Smooth muscle cell (in vitro differentiated cells): ENCODE measurements at regions not wholly inside any gene's neighbourhood (a gene's known extent, or its start where the extent isn't known, plus 50 kb on each side); places are given as distances from the start of the nearest gene placed in this dataset.

Experiments used
- DNase-seq: peaks from one replicate; lab custom pipeline; 2025; ENCODE audit not compliant: unreplicated experiment; lab: John Stamatoyannopoulos, UW
- H2AFZ ChIP-seq: fragments of 200-600 bp; sonication (generic); 2 replicates; pipeline ENCODE4 v1.6.0; 2016; ENCODE audit warnings: antibody characterized with exemption, low read depth, mild to moderate bottlenecking
- H3F3A ChIP-seq: fragments of 200-600 bp; sonication (generic); 2 replicates; pipeline ENCODE4 v1.6.0; 2017; ENCODE audit warnings: antibody characterized with exemption, low read depth
- H3K27ac ChIP-seq: fragments of 200-600 bp; sonication (generic); 2 replicates; pipeline ENCODE4 v1.5.1; 2016; ENCODE audit warnings: low read depth, mild to moderate bottlenecking
- H3K27me3 ChIP-seq: fragments of 200-600 bp; sonication (generic); 2 replicates; pipeline ENCODE4 v1.6.1; 2016; ENCODE audit warnings: low read depth, mild to moderate bottlenecking
- H3K36me3 ChIP-seq: fragments of 200-600 bp; sonication (generic); 2 replicates; pipeline ENCODE4 v1.5.1; 2016; ENCODE audit warnings: low read depth
- H3K4me1 ChIP-seq: fragments of 200-600 bp; sonication (generic); 2 replicates; pipeline ENCODE4 v1.5.1; 2016; ENCODE audit warnings: low read depth
- H3K4me2 ChIP-seq: fragments of 200-600 bp; sonication (generic); 2 replicates; pipeline ENCODE4 v1.6.0; 2016; ENCODE audit warnings: mild to moderate bottlenecking
- H3K4me3 ChIP-seq: fragments of 200-600 bp; sonication (generic); 2 replicates; pipeline ENCODE4 v1.5.1; 2016; ENCODE audit warnings: mild to moderate bottlenecking
- H3K79me2 ChIP-seq: fragments of 200-600 bp; sonication (generic); 2 replicates; pipeline ENCODE4 v1.6.0; 2016; ENCODE audit warnings: low read depth, mild to moderate bottlenecking
- H3K9ac ChIP-seq: fragments of 200-600 bp; sonication (generic); 2 replicates; pipeline ENCODE4 v1.6.0; 2016; ENCODE audit warnings: low read depth
- H3K9me3 ChIP-seq: fragments of 200-600 bp; sonication (generic); replicated peaks from 2 replicates; pipeline ENCODE4 v1.5.1; 2016; ENCODE audit warnings: low read depth
- H4K20me1 ChIP-seq: fragments of 200-600 bp; sonication (generic); 2 replicates; pipeline ENCODE4 v1.6.0; 2016; ENCODE audit warnings: low read depth
- CTCF ChIP-seq: fragments of 200-600 bp; sonication (generic); IDR thresholded peaks from 2 replicates; pipeline ENCODE4 v1.5.1; 2017; ENCODE audit warnings: borderline replicate concordance, mild to moderate bottlenecking, antibody characterized with exemption; ENCODE audit not compliant: insufficient read depth, poor library complexity, severe bottlenecking
- WGBS: methylation state at CpG from one replicate; pipeline ENCODE4 v1.1.7; 2016; ENCODE audit warnings: low lambda C conversion rate; 5-methylcytosine and 5-hydroxymethylcytosine counted together

- DNase-seq, result no peak
- 93% methylated on average over 1 of the region's 1 CpG for WGBS
Observed at GRCh38 chr14:84987042-84987441, 542.9 kb upstream of the FLRT2 start.

DNA sequence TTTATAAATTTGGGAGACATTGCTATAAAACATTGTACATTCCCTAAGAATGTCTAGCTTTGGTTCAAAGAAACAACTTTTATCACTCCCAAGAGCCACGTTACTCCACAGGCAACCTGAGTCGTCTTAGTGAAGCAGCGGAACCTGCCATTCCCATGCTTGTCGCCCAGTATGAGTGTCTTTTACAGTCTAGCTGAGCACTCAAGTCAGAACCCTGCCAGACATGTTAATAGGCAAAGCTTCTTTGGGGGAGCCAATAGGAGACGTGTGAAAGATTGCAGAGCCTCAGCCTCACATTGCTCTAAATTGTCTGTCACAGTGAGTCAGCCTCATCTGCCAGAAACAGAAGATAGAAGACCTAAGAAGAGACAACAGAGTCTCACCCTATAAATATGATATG, 541.6 kb upstream of the FLRT2 start:
- Histone ChIP-seq H4K20me1 (no peaks in the 10 kb centered on the region), H3K27me3 (no peaks in the 10 kb centered on the region), H3K79me2 (no peaks in the 10 kb centered on the region), H3K36me3 (no peaks in the 10 kb centered on the region), H3K4me1 (peaks cover 3% of the 10 kb centered on the region), H2AFZ (peak overlapping the region; percentile 66), H3K9ac (no peak overlapping the region), H3F3A (no peaks in the 10 kb centered on the region), H3K9me3 (no peaks in the 10 kb centered on the region), H3K27ac (peak overlapping the region; percentile 42), H3K4me3 (no peak overlapping the region), H3K4me2 (no peak overlapping the region)
- no peak for DNase-seq
- TF ChIP-seq CTCF, result no peak
- whole genome bisulfite sequencing, result 10% methylated on average over 5 of the region's 5 CpGs

More at GRCh38 chr14:84987042-84987441, 542.9 kb upstream of the FLRT2 start:
- H4K20me1 ChIP-seq, result no peaks in the 10 kb centered on the region
- no peaks in the 10 kb centered on the region for H3K36me3 ChIP-seq
- H3K4me1 ChIP-seq, result peaks cover 3% of the 10 kb centered on the region
- no peaks in the 10 kb centered on the region for H3K9me3 ChIP-seq
- no peak overlapping the region for H3K27ac ChIP-seq
- H3K79me2 ChIP-seq, result no peaks in the 10 kb centered on the region
- no peak overlapping the region for H3K4me3 ChIP-seq
- H3K27me3 ChIP-seq, result no peaks in the 10 kb centered on the region
- H2AFZ ChIP-seq, result no peak overlapping the region
- no peak overlapping the region for H3K9ac ChIP-seq
- no peak overlapping the region for H3K4me2 ChIP-seq
- H3F3A ChIP-seq, result no peaks in the 10 kb centered on the region
- TF ChIP-seq CTCF, result no peak

GRCh38 chr14:84991021-84991420, 538.9 kb upstream of the FLRT2 start:
- DNase-seq, result no peak
- Histone ChIP-seq H3K36me3 (no peaks in the 10 kb centered on the region), H3F3A (no peaks in the 10 kb centered on the region), H3K4me2 (no peak overlapping the region), H3K9ac (no peak overlapping the region), H4K20me1 (no peaks in the 10 kb centered on the region), H3K4me1 (peaks cover 3% of the 10 kb centered on the region), H3K27me3 (no peaks in the 10 kb centered on the region), H2AFZ (no peak overlapping the region), H3K27ac (no peak overlapping the region), H3K4me3 (no peak overlapping the region), H3K9me3 (no peaks in the 10 kb centered on the region), H3K79me2 (no peaks in the 10 kb centered on the region)
- 88% methylated on average over 1 of the region's 1 CpG for WGBS
- TF ChIP-seq CTCF, result no peak

DNA sequence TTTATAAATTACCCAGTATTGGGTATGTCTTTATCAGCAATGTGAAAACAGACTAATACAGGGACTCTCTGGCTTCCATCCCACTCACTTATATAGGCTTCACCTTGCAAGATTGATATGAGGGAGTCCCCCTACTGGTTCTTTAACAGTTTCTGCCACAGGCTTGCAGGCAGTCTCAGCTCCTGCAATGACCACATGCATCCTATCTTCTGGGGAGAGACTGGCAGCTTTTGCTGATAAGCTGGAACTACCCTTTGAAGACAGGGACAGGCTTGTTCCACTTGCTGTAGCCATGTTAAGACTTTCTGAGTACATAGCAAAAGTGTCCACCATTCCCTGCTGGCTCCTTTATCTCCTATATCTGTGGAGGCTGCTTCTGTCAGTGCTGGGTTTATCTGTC, 531.7 kb upstream of the FLRT2 start:
- Histone ChIP-seq H3K27ac (no peak overlapping the region), H3K9me3 (no peaks in the 10 kb centered on the region), H3F3A (no peaks in the 10 kb centered on the region), H2AFZ (no peak overlapping the region), H3K36me3 (no peaks in the 10 kb centered on the region), H3K4me1 (no peaks in the 10 kb centered on the region), H3K9ac (no peak overlapping the region), H3K27me3 (no peaks in the 10 kb centered on the region), H3K4me3 (no peak overlapping the region), H3K4me2 (no peak overlapping the region), H3K79me2 (no peaks in the 10 kb centered on the region), H4K20me1 (no peaks in the 10 kb centered on the region)
- no peak for DNase-seq
- no peak for TF ChIP-seq CTCF
